ENCODE measurements at regions not wholly inside any gene's neighbourhood (a gene's known extent, or its start where the extent isn't known, plus 50 kb on each side); places are given as distances from the start of the nearest gene placed in this dataset.

DNA sequence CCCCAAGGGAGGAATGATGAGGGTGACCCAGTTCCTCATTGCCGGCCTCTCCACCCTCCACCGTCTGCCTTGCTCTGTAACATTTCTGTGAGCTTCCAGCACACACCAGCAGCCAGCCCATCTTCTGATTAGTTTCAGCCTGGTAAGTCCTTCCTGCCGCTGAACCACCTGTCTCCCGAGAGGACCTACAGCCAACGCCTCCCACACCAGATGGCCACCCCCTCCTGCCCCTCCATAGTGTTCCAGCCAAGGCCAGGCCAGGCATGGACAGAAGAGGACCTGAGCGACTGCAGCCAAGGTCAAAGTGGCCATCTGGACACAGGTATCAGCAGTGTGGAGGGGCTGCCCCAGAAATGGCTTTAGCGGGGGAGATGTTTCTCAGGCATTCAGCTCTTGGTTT is 170.7 kb upstream of the CTBP2 start:
- TF ChIP-seq POLR2AphosphoS5 (IDR thresholded peaks at IDR 0.05) (no peak), POLR2A (IDR thresholded peaks at IDR 0.05) (no peak)
- TF ChIP-seq, protein P1, sequence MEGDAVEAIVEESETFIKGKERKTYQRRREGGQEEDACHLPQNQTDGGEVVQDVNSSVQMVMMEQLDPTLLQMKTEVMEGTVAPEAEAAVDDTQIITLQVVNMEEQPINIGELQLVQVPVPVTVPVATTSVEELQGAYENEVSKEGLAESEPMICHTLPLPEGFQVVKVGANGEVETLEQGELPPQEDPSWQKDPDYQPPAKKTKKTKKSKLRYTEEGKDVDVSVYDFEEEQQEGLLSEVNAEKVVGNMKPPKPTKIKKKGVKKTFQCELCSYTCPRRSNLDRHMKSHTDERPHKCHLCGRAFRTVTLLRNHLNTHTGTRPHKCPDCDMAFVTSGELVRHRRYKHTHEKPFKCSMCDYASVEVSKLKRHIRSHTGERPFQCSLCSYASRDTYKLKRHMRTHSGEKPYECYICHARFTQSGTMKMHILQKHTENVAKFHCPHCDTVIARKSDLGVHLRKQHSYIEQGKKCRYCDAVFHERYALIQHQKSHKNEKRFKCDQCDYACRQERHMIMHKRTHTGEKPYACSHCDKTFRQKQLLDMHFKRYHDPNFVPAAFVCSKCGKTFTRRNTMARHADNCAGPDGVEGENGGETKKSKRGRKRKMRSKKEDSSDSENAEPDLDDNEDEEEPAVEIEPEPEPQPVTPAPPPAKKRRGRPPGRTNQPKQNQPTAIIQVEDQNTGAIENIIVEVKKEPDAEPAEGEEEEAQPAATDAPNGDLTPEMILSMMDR (IDR thresholded peaks at IDR 0.05 in 8 of 11, conservative IDR thresholded peaks at IDR 0.05 in 3 of 11) = no peak
- no peaks in the 10 kb centered on the region for H3K4me1 ChIP-seq
- H3K36me3 ChIP-seq = no peaks in the 10 kb centered on the region
- peaks cover 0 to 13% (median 0%) of the 10 kb centered on the region in 8 donors for H3K9me3 ChIP-seq
- intact Hi-C loops (cut with DNase I; ENCODE audit: low total_unique reads) = loop anchor here (10.0 kb wide), 1 partner anchor 166 kb away; the partner anchor contains the start of gene CTBP2
- WGBS, 5 donors = 84 to 90% (median 87%) methylated on average over 5 to 7 of the region's 7 CpGs
- DNase-seq = no peak
- peaks cover 0 to 11% (median 0%) of the 10 kb centered on the region in 7 donors for H3K27me3 ChIP-seq (replicated peaks in 1 of 7)
- no peak overlapping the region for H3K27ac ChIP-seq
- H3K4me3 ChIP-seq = no peak overlapping the region

DNA sequence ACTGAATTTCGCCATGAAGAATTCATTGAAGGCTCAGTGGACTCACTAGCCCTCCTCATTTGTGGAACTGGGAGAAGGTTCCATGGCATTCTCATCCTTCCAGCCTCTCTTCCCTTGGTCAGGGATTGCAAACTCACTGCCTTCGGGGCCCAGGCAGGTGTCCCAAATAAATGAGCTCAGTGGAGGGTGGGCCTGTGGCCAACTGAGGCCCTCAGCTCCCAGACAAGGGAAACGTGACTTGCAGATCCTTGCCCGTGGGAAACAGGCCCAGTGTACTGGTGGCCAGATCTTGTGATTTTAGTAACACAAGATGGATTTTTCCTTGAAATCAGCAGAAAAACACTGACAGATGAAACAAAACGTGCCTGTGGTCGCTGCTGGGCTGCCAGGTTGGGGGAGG is 168.7 kb upstream of the CTBP2 start:
- no peak overlapping the region for H3K27ac ChIP-seq
- 69 to 84% (median 73%) methylated on average over 6 of the region's 6 CpGs for WGBS, 5 donors
- DNase-seq = no peak
- H3K27me3 ChIP-seq (replicated peaks in 1 of 7) = peaks cover 0 to 5% (median 0%) of the 10 kb centered on the region in 7 donors
- H3K4me1 ChIP-seq = no peaks in the 10 kb centered on the region
- no peak overlapping the region for H3K4me3 ChIP-seq
- peaks cover 0 to 25% (median 3%) of the 10 kb centered on the region in 8 donors for H3K9me3 ChIP-seq
- intact Hi-C loops (cut with DNase I; ENCODE audit: low total_unique reads) = no loop called here
- TF ChIP-seq, protein P1 (IDR thresholded peaks at IDR 0.05 in 8 of 11, conservative IDR thresholded peaks at IDR 0.05 in 3 of 11) = no peak
- no peak for TF ChIP-seq POLR2AphosphoS5 (IDR thresholded peaks at IDR 0.05)
- no peak for TF ChIP-seq POLR2A (IDR thresholded peaks at IDR 0.05)
- no peaks in the 10 kb centered on the region for H3K36me3 ChIP-seq

DNA sequence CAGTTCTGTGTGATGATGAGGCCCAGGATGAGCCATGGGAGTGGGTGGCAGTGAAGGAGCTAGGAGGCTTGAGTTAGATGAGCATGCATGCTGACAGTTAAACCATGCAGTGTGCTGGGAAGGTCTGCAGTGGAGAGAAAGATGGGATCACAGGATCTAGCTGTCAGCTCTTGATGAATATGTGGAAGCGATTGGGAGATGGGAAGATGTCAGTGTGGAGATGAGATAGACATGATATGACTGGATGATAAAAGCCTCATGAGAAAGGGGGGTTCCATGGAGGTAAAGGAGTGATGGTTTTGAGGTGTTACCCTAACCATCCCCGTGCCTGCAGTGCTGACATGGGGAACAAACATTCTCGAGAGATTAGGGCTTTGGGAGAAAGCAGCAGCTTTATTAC is 165.0 kb upstream of the CTBP2 start:
- Histone ChIP-seq H3K9me3 (peaks cover 2 to 46% (median 22%) of the 10 kb centered on the region in 8 donors), H3K4me3 (no peak overlapping the region), H3K36me3 (no peaks in the 10 kb centered on the region), H3K27me3 (replicated peaks in 1 of 7) (peaks cover 0 to 12% (median 0%) of the 10 kb centered on the region in 7 donors), H3K4me1 (no peaks in the 10 kb centered on the region), H3K27ac (no peak overlapping the region)
- intact Hi-C loops (cut with DNase I; ENCODE audit: low total_unique reads) = no loop called here
- no peak for DNase-seq
- 54 to 66% (median 58%) methylated on average over 3 of the region's 3 CpGs for WGBS, 5 donors
- no peak for TF ChIP-seq POLR2A (IDR thresholded peaks at IDR 0.05)
- TF ChIP-seq, protein P1 (IDR thresholded peaks at IDR 0.05 in 8 of 11, conservative IDR thresholded peaks at IDR 0.05 in 3 of 11) = no peak
- TF ChIP-seq POLR2AphosphoS5 (IDR thresholded peaks at IDR 0.05) = no peak

DNA sequence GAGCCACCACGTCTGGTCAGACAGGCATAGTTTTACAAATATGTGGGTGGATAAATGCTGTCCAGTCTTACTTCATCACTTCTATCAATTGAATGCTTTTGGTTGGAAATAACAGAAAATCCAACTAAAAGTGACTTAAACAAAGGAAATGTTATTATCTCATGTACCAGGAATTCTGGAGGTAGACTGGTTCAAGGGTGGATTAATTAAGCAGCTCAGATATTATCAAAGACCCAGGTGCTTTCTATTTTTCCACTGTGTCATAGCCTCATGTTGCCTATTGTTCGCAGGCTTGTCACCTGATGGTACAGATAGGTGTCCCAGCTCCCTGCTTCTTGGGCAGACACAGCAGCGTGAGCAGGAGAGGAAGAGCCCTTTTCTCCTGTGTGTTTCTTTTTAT is 156.1 kb upstream of the CTBP2 start:
- Histone ChIP-seq H3K27ac (no peak overlapping the region), H3K4me3 (no peak overlapping the region), H3K27me3 (replicated peaks in 1 of 7) (no peaks in the 10 kb centered on the region), H3K36me3 (no peaks in the 10 kb centered on the region), H3K4me1 (no peaks in the 10 kb centered on the region), H3K9me3 (peaks cover 0 to 18% (median 12%) of the 10 kb centered on the region in 8 donors)
- no peak for DNase-seq
- TF ChIP-seq POLR2AphosphoS5 (IDR thresholded peaks at IDR 0.05) (no peak), POLR2A (IDR thresholded peaks at IDR 0.05) (no peak)
- TF ChIP-seq, protein P1 (IDR thresholded peaks at IDR 0.05 in 8 of 11, conservative IDR thresholded peaks at IDR 0.05 in 3 of 11) = no peak
- WGBS, 5 donors = 69 to 82% (median 73%) methylated on average over 3 of the region's 3 CpGs
- intact Hi-C loops (cut with DNase I; ENCODE audit: low total_unique reads) = no loop called here
